Natural killer cell (primary cell): ENCODE measurements at regions not wholly inside any gene's neighbourhood (a gene's known extent, or its start where the extent isn't known, plus 50 kb on each side); places are given as distances from the start of the nearest gene placed in this dataset.

Source experiments
- ATAC-seq, 3 donors: fragments of 150-1000 bp in 2 of 3; fragments of 200-7000 bp in 1 of 3; cut with Tn5 transposase; 1 replicate in 1 of 3; 2 replicates in 2 of 3; pipeline ENCODE4 v1.10.0; 2021; ENCODE audit warnings: mild to moderate bottlenecking in 2 of 3, moderate library complexity in 2 of 3
- DNase-seq, 2 donors: peaks; one replicate each; pipeline versions ENCODE4 v3.0.0 to v3.0.0-alpha.2; 2013 to 2021; ENCODE audit warnings: mixed read lengths in 1 of 2
- H3K27ac ChIP-seq: one replicate; pipeline ENCODE4 v1.5.1; 2013; ENCODE audit warnings: mild to moderate bottlenecking, low read length
- H3K27me3 ChIP-seq: one replicate; pipeline ENCODE4 v1.6.1; 2013; ENCODE audit warnings: low read length; ENCODE audit not compliant: control insufficient read depth, insufficient read depth
- H3K36me3 ChIP-seq: one replicate; pipeline ENCODE4 v1.6.1; 2013; ENCODE audit warnings: low read length; ENCODE audit not compliant: control insufficient read depth, insufficient read depth
- H3K4me1 ChIP-seq: one replicate; pipeline ENCODE4 v1.6.1; 2013; ENCODE audit warnings: low read length; ENCODE audit not compliant: control insufficient read depth, insufficient read depth
- H3K4me3 ChIP-seq: one replicate; pipeline ENCODE4 v1.5.1; 2013; ENCODE audit warnings: low read length
- H3K9me3 ChIP-seq: one replicate; pipeline ENCODE4 v1.6.1; 2013; ENCODE audit warnings: low read length; ENCODE audit not compliant: control insufficient read depth, insufficient read depth
- H3K27ac Mint-ChIP-seq, 2 donors: one replicate each; pipeline ENCODE4 v1.8.0; 2022; ENCODE audit warnings: mild to moderate bottlenecking in 2 of 2, mixed read lengths in 2 of 2, moderate library complexity in 1 of 2
- H3K27me3 Mint-ChIP-seq, 2 donors: one replicate each; pipeline ENCODE4 v1.8.0; 2022; ENCODE audit warnings: low read depth in 2 of 2, mixed read lengths in 2 of 2
- H3K36me3 Mint-ChIP-seq: one replicate; pipeline ENCODE4 v1.8.0; 2022; ENCODE audit warnings: mixed read lengths
- H3K4me1 Mint-ChIP-seq, 2 donors: one replicate each; pipeline ENCODE4 v1.8.0; 2022; ENCODE audit warnings: mixed read lengths in 2 of 2
- H3K4me3 Mint-ChIP-seq: one replicate; pipeline ENCODE4 v1.8.0; 2022; ENCODE audit warnings: mild to moderate bottlenecking, moderate library complexity, mixed read lengths
- H3K9me3 Mint-ChIP-seq, 2 donors: one replicate each; pipeline ENCODE4 v1.8.0; 2022; ENCODE audit warnings: mixed read lengths in 2 of 2
- WGBS: methylation state at CpG from one replicate; pipeline ENCODE4 v1.1.7; 2013; ENCODE audit warnings: missing lambda C conversion rate; ENCODE audit not compliant: insufficient coverage; 5-methylcytosine and 5-hydroxymethylcytosine counted together
- intact Hi-C: fragments of 100-400 bp; cut with micrococcal nuclease; formaldehyde crosslinking; loops from one replicate; pipeline ENCODE4 v1.14.2; 2022
- TF ChIP-seq, protein P1 (sequence below): fragments of 200-600 bp; IDR thresholded peaks from one replicate; pipeline ENCODE4 v1.8.0; 2022; ENCODE audit warnings: antibody characterized with exemption

DNA sequence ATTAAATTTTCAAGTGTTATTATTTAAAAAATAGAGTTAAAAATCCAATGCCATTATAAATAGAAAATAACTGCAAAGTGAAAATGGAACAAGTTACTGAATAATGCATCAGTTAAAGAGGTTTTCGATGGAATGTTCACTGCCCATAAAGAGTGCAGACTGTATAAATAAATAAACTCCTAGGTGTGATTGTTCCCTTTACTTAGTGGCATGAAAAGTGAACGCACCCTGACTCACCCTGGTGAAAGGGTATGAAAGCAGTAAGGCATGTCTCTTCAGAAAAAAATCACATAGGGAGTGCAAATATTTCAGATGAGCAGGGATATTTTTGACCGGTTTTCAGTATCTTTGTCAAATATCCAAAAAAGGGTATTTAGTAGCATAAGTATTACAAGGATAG, 387.8 kb downstream of the DCAF12L2 start:
- no peaks in the 10 kb centered on the region for H3K4me1 Mint-ChIP-seq

DNA sequence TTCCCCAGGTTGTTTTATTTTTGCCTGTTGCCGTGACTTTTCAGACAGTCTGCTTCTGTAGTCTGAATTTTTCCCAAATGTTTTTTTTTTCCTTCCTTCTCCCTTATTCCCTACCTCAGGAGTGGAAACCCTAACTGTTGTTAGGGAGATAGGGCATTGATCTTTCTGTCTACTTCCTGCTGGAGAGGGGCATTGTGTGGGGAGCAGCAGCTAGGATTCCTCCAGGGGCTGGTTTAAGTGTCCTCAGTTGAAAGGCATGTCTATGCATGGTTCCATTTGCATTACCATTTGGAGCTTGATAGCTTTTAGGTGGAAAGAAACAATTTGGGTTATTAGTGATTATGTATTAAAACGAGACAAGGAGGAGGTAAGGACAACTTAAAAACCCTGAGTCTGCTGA, 383.9 kb downstream of the DCAF12L2 start:
- Mint-ChIP-seq H3K4me3 (no peak overlapping the region), H3K4me1 (no peaks in the 10 kb centered on the region), H3K27me3 (no peaks in the 10 kb centered on the region), H3K36me3 (no peaks in the 10 kb centered on the region), H3K27ac (no peak overlapping the region), H3K9me3 (no peaks in the 10 kb centered on the region)
- intact Hi-C loops = no loop called here
- WGBS = 38% methylated on average over 1 of the region's 2 CpGs
- DNase-seq = no peak
- Histone ChIP-seq H3K27me3 (no peaks in the 10 kb centered on the region), H3K4me3 (no peak overlapping the region), H3K9me3 (no peaks in the 10 kb centered on the region), H3K27ac (no peak overlapping the region), H3K36me3 (no peaks in the 10 kb centered on the region), H3K4me1 (no peaks in the 10 kb centered on the region)
- no peak for ATAC-seq
- TF ChIP-seq, protein P1, sequence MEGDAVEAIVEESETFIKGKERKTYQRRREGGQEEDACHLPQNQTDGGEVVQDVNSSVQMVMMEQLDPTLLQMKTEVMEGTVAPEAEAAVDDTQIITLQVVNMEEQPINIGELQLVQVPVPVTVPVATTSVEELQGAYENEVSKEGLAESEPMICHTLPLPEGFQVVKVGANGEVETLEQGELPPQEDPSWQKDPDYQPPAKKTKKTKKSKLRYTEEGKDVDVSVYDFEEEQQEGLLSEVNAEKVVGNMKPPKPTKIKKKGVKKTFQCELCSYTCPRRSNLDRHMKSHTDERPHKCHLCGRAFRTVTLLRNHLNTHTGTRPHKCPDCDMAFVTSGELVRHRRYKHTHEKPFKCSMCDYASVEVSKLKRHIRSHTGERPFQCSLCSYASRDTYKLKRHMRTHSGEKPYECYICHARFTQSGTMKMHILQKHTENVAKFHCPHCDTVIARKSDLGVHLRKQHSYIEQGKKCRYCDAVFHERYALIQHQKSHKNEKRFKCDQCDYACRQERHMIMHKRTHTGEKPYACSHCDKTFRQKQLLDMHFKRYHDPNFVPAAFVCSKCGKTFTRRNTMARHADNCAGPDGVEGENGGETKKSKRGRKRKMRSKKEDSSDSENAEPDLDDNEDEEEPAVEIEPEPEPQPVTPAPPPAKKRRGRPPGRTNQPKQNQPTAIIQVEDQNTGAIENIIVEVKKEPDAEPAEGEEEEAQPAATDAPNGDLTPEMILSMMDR = no peak

More for the DNA sequence above, 387.8 kb downstream of the DCAF12L2 start:
- no peaks in the 10 kb centered on the region for H3K27me3 ChIP-seq
- Mint-ChIP-seq H3K4me3 (no peak overlapping the region), H3K27ac (no peak overlapping the region), H3K27me3 (no peaks in the 10 kb centered on the region), H3K9me3 (peaks cover 0 to 3% of the 10 kb centered on the region in 2 donors), H3K36me3 (no peaks in the 10 kb centered on the region)
- intact Hi-C loops = no loop called here
- H3K9me3 ChIP-seq = no peaks in the 10 kb centered on the region
- no peaks in the 10 kb centered on the region for H3K36me3 ChIP-seq
- H3K4me1 ChIP-seq = no peaks in the 10 kb centered on the region
- H3K4me3 ChIP-seq = no peak overlapping the region
- ATAC-seq = no peak
- WGBS = 67% methylated on average over 1 of the region's 3 CpGs
- DNase-seq = no peak
- TF ChIP-seq, protein P1 = no peak
- no peak overlapping the region for H3K27ac ChIP-seq

DNA sequence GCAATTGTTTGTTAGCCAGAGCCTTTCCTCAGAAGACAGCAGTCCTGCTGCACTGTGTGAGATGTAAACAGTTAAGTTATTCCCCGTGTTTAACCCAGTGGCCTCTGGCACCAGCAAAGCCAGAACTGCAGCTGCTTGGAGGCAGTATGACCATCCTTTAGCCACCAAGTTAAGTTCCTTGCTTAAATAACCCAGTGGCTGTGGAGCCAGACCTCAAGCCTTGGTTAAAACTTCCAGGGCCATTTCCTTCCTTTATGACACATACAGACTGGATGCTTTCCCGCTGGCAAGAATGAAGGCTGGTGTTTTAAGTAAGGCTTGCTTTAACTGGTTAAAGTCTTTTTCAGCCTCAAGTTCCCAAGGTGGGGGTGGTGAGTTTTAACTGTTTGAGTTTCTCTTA, 379.8 kb downstream of the DCAF12L2 start:
- Histone ChIP-seq H3K27ac (no peak overlapping the region), H3K36me3 (no peaks in the 10 kb centered on the region), H3K4me1 (no peaks in the 10 kb centered on the region), H3K9me3 (no peaks in the 10 kb centered on the region), H3K27me3 (no peaks in the 10 kb centered on the region), H3K4me3 (no peak overlapping the region)
- Mint-ChIP-seq H3K27me3 (no peaks in the 10 kb centered on the region), H3K4me1 (no peaks in the 10 kb centered on the region), H3K27ac (no peak overlapping the region), H3K4me3 (no peak overlapping the region), H3K36me3 (no peaks in the 10 kb centered on the region), H3K9me3 (no peaks in the 10 kb centered on the region)
- DNase-seq (no peak), ATAC-seq (no peak)
- TF ChIP-seq, protein P1 = no peak
- intact Hi-C loops = no loop called here
- no CpG with 5 or more reads among the region's 2 CpGs for WGBS

DNA sequence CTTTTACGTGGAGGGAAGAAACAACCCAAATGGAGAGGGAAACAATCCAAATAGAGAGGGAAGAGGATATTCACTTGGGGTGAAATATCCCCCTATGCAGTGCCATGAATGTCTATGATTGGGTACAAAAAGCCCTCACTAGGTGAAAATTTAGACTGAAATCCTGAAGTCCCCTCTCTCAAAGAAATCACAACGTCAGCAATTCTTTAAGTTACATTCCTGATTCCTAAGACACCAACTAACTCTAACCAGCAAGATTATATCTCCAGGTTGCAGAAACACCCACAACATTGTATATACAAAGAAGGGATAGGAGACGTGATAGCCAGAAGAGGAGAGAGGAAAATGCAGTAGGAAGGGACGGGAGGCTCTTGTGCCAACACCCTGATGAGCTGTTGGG, 374.3 kb downstream of the DCAF12L2 start:
- Mint-ChIP-seq H3K9me3 (peaks cover 3 to 9% of the 10 kb centered on the region in 2 donors), H3K4me3 (no peak overlapping the region), H3K27ac (no peak overlapping the region), H3K4me1 (no peaks in the 10 kb centered on the region), H3K36me3 (no peaks in the 10 kb centered on the region), H3K27me3 (no peaks in the 10 kb centered on the region)
- DNase-seq = no peak
- no peaks in the 10 kb centered on the region for H3K36me3 ChIP-seq
- no peaks in the 10 kb centered on the region for H3K27me3 ChIP-seq
- intact Hi-C loops = no loop called here
- H3K27ac ChIP-seq = no peak overlapping the region
- no peak for ATAC-seq
- WGBS = 65% methylated on average over 2 of the region's 4 CpGs
- no peaks in the 10 kb centered on the region for H3K4me1 ChIP-seq
- no peaks in the 10 kb centered on the region for H3K9me3 ChIP-seq
- TF ChIP-seq, protein P1 = no peak
- H3K4me3 ChIP-seq = no peak overlapping the region
